T-helper 1 cell treated with Interleukin-12 subunit alpha and Interleukin-12 subunit beta and Interleukin-4 antibody, amounts not matched to agents 30 ng/mL and 1 ng/mL, for 36 hours (primary cell): ENCODE measurements at regions not wholly inside any gene's neighbourhood (a gene's known extent, or its start where the extent isn't known, plus 50 kb on each side); places are given as distances from the start of the nearest gene placed in this dataset.
"Not testable (repeated sequence)": the region's sequence is repeated elsewhere in the genome, so short reads cannot be mapped to it uniquely, and the experiment has no call there.

Source experiments
- intact Hi-C: fragments of 100-400 bp; cut with micrococcal nuclease; formaldehyde crosslinking; loops from one replicate; pipeline ENCODE4 v1.15.1; 2024

DNA sequence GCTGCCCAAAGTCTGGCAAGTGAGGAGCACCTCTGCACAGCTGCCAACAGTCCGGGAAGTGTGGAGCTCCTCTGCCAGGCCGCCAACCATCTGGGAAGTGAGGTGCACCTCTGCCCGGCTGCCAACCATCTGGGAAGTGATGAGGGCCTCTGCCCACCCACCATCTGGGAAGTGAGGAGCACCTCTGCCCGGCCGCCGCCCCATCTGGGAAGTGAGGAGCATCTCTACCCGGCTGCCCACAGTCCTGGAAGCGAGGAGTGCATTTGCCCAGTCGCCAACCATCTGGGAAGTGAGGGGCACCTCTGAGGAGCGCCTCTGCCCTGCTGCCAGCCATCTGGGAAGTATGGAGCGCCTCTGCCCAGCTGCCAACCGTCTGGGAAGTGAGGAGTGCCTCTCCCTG, 893.7 kb downstream of the TYW1 start:
- intact Hi-C loops = no loop called here

GRCh38 chr7:67894746-67895145, 898.1 kb downstream of the TYW1 start:
- intact Hi-C loops = no loop called here

GRCh38 chr7:67896721-67897120, 900.1 kb downstream of the TYW1 start:
- intact Hi-C loops = no loop called here

- intact Hi-C loops = no loop called here
These were observed 903.8 kb downstream of the TYW1 start for GRCh38 chr7:67900456-67900855.

DNA sequence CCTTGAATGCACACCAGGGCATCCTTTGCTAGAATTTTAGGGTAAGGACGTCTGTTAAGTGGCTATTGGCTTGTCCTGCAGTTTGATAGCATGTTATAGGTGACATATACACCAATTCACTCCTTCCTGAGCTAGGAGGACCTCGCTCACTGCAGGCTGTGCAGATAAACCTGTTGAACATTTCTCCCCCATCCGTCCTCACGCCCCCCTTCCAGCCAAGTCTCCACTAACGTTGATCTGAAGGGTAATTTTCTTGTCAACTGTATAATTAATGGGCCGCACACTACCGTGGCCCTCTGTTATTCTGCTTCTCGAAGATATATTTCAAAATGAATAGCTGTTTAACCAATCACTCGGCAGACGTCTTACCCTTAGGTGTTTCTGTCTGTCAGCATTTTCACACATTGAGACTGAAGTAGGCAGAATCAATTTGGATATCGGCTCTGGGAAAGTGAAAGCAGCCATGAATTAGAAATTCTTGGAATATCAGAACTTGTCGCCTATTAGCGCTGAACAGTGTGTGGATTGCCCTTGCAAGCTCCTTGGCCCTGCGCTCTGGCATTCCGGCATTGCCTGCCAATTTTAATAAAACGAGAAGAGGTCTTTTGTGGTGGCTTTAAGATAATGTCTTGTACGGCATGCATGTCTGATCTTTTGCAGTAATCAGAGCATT, 905.3 kb downstream of the TYW1 start:
- intact Hi-C loops = no loop called here

DNA sequence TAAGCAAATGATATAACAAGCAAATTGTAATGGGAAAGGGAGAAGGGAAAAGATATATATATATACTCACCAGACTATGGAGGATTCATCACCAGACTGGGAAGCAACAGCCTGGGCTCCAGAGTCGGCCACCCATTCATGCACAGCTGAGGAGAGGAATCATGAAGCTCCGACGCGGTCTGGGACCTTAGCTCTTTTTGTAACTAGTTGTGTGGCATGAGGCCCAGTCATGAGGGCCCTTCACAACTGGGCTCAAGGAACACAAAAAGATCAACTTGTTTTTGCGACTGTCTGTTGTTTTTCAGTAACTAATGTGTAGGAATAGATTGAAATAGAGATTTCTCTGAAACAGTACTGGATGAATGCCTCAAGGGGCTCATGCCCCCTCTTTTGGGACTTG, 911.2 kb downstream of the TYW1 start:
- intact Hi-C loops = no loop called here

DNA sequence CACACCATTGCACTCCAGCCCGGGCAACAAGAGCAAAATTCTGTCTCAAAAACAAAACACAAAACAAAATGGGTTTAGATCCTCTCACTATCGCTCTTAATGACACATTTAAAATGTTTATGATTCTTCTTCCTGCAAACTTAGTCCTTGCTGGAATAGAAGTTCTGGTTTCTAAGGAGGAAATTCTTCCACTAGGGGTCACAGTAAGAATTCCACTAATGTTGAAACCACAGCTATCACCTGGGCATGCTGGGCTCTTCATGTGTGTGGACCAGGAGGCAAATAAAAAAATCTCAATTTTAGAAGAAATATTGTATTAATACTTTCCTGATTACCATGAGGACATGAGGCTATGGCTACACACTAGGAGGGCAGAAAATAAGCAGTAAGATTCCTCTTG, 915.8 kb downstream of the TYW1 start:
- intact Hi-C loops = no loop called here

DNA sequence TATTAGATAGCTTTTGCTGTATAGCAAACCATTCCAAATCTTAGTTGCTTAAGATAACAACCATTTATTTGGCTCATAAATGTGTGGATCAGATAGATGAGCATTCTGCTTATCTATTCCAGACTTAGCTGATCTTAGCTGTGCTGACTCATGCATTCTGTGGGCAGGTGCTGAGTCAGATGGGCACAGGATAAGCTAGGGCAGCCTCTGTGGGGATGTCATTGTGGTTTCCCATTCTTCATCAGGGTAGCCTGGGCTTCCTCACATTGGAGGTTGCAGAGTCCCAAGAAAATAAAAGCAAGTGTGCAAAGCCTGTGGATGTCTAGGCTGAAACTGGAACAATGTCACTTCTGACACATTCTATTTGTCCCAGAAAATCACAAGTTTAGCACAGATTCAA, 917.0 kb downstream of the TYW1 start:
- intact Hi-C loops = no loop called here

GRCh38 chr7:67916111-67916510, 919.5 kb downstream of the TYW1 start:
- intact Hi-C loops = not testable (repeated sequence)

GRCh38 chr7:67916571-67917436, 920.2 kb downstream of the TYW1 start:
- intact Hi-C loops = no loop called here

GRCh38 chr7:67917437-67917755, 920.8 kb downstream of the TYW1 start:
- intact Hi-C loops = no loop called here

DNA sequence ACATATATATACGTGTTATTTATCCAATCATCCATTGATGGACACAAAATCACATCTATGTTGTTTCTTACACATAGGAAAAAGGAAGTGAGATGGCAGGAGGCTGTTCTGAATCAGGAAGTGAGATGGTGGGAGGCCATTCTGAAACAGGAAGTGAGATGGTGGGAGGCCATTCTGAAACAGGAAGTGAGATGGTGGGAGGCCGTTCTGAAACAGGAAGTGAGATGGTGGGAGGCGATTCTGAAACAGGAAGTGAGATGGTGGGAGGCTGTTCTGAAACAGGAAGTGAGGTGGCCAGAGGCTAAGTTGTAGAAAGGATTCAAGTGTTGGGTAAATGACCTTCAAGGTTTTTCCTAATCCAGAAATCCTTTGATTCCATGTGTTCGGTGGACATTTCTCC, 921.5 kb downstream of the TYW1 start:
- intact Hi-C loops = no loop called here

- intact Hi-C loops = no loop called here
These were observed 926.7 kb downstream of the TYW1 start for GRCh38 chr7:67923286-67923685.

- intact Hi-C loops = no loop called here
These were observed 931.5 kb downstream of the TYW1 start for GRCh38 chr7:67928141-67928540.

DNA sequence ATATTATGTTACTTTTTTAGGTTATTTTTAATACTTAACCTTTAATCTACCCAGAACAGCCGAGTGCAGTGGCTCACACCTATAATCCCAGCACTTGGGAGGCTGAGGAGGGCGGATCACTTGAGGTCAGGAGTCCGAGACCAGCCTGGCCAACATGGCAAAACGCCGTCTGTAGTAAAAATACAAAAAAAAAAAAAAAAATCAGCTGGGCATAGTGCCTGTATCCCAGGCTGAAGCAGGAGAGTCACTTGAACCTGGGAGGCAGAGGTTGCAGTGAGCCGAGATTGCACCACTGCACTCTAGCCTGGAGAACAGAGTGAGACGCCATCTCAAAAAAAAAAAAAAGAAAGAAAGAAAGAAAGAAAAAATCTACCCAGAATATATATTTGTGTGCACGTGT, 939.8 kb downstream of the TYW1 start:
- intact Hi-C loops = not testable (repeated sequence)

DNA sequence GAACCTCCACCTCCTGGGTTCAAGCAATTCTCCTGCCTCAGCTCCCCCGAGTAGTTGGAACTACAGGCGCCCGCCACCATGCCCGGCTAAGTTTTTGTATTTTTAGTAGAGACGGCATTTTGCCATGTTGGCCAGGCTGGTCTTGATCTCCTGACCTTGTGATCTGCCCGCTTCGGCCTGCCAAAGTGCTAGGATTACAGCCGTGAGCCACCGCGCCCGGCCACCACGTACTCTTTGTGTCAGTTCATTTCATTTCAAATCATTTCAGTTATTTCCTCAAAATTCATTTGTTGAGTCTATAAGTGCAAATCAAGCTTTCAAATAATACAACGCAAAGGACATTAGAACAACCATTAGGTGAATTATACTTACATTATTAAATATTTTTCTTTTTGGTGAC, 943.8 kb downstream of the TYW1 start:
- intact Hi-C loops = no loop called here

GRCh38 chr7:67947191-67947590, 950.6 kb downstream of the TYW1 start:
- intact Hi-C loops = no loop called here

DNA sequence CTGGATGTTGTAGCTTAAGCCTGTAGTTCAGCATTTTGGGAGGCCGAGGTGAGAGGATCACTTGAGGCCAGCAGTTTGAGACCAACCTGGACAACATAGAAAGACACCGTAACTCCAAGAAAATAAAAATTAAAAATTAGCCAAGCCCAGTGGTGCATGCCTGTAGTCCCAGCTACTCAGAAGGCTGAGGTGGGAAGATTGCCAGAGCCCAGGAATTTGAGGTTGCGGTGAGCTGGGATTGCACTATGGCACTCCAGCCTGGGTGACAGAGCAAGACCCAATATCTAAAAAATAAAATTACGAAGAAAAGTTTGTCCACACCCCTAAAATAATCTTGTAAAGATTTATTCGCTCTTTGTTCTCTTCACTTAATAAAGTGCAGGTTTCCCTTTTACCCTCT, 951.0 kb downstream of the TYW1 start:
- intact Hi-C loops = no loop called here

GRCh38 chr7:67950321-67951083, 953.9 kb downstream of the TYW1 start:
- intact Hi-C loops = no loop called here

- intact Hi-C loops = no loop called here
These were observed 958.4 kb downstream of the TYW1 start for GRCh38 chr7:67955061-67955460.

GRCh38 chr7:67962863-67963262, 966.2 kb downstream of the TYW1 start:
- intact Hi-C loops = no loop called here

DNA sequence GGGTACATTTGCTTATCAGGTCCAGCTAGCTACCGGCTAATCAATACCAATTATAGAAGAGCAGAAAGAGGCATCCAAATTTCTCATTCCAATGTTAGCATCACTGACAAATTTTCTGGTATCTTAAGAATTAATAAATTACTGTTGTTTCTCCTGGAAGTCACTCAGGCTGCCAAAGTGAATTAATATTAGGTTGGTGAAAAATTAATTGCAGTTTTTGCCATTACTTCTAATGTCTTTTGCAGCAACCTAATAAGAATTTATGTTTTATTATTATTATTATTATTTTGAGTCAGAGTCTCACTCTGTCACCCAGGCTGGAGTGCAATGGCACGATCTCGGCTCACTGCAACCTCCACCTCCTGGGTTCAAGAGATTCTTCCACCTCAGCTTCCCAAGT, 979.9 kb downstream of the TYW1 start:
- intact Hi-C loops = no loop called here
